ENCODE measurements at regions not wholly inside any gene's neighbourhood (a gene's known extent, or its start where the extent isn't known, plus 50 kb on each side); places are given as distances from the start of the nearest gene placed in this dataset.

DNA sequence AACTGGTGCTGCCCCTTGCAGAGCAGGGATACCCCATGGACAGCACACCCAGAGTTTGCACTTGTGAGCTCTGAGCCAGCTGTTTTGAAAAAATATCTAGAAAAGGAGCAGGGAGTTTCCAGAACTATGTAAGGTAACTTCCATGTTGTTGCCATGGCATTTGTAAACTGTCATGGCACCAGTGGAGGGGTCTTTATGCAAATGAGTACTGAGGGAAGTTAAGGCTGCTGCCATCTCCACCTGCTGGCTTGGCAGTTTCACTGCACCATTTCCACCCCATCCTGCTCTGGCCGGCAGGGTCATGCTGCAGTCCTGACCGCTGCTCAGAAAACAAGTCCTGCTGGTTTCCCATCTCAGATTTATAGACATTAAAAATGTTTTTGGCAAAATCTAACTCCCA lies 52.3 kb upstream of the SNTG2 start:
- DNase-seq, result no peak

GRCh38 chr2:897091-897490 lies 53.6 kb upstream of the SNTG2 start:
- no peak for DNase-seq

DNA sequence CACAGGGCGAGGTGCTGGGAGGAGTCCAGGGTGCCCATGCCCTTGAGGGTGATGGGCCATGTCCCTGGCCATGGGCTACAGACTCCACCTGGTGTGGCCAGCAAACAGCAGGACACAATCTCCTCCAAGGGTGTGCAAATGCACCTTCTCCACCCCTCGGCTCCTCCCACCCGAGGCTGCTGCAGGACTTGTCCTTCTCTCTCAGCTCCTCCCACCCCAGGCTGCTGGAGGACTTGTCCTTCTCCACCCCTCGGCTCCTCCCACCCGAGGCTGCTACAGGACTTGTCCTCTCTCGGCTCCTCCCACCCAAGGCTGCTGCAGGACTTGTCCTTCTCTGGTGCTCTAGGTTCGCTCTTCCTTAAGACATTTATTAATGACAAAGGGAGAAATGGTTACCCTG lies 57.3 kb upstream of the SNTG2 start:
- DNase-seq, result no peak

GRCh38 chr2:892892-893291 lies 57.8 kb upstream of the SNTG2 start:
- DNase-seq, result no peak

- DNase-seq, result no peak
These were observed 58.2 kb upstream of the SNTG2 start for GRCh38 chr2:892401-892800.

GRCh38 chr2:891734-892133 lies 58.9 kb upstream of the SNTG2 start:
- DNase-seq, result no peak

DNA sequence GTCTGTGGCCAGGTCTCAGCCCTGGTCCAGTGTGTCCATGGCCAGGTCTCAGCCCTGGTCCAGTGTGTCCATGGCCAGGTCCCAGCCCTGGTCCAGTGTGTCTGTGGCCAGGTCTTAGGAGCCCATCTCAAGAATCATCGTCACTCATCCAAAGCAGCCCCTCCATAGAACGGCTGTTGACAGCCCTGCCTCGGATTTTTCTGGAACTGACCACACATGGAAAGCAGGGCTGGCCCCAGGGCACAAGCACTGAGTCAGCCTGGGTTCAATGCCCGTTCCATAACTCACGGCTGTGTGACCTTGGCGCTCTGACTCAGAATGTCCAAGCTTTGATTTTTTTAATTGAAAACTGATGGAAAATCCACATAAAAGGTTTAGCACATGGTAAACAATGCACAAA lies 59.9 kb upstream of the SNTG2 start:
- no peak for DNase-seq

DNA sequence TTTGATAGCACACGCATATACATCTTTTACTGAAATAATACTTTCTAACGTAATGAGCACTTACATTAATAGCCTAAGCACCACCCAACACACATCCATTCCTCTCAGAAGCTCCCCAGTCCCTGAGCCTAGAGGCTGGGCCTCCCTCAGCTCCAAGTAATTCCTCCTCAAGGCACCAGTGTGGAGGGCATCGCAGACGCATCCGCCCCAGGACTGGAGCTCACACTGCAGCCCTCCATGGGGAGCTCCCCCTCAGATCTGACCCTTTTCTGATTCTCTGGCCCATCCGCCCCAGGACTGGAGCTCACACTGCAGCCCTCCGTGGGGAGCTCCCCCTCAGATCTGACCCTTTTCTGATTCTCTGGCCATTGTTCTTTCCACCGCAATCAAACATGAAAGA lies 60.4 kb upstream of the SNTG2 start:
- DNase-seq, result no peak

DNA sequence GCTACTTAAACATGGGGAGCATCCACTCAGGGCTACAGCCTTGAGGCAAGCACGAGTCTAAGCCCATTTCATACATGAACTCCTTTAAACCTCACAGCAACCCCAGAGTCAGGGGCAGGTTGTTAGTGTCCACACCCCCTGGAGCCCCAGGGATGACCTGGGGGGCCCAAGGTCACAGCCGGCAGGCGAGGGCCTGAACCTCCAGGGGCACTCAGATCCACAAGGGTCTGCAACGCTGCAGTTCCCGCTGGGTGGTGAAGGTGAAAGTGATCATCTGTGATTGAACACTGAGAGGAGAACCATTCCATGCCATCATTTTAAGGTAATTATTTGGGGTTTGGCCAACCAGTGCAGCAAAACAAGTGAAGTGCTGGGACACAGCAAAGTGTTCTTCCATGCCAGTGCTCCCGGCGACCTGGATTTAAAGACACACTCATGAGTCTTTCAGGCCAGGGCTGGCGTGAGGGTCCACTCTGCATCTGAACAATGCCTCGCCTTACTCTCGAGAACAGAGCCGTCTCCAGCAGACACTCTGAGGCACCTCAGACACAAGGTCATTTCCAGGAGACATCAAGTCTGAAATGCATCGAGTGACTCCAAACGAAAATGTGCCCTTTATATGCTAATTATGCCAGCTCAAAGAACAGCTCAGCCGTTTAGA lies 61.6 kb upstream of the SNTG2 start:
- no peak for DNase-seq

DNA sequence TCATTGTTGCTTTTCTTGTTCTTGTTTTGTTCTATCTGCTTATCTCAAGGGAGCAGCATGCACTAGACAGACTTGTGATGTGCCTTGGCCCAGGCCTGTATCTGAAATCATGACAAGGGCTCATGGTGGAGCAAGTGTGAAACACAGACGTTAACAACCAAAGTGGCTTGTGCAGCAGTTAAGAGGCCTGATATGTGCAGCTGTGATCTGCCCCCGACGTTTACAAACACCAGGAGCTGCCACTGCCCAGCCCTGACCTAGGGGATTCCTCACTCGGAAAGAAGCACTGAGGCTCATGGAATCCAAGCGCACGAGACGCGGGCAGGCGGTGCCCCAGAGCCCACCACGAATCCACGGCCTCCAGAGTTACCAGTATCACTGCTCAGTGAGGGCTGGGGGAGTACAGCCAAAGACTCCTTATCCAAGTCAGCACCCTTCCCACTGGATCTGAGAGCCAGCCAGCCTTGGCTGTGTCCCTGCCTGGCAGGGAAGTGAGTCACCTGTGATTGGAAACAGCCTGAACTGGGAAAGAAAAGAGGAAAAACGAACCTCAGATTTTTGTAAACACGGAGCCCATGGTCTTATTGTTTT lies 62.3 kb upstream of the SNTG2 start:
- no peak for DNase-seq

DNA sequence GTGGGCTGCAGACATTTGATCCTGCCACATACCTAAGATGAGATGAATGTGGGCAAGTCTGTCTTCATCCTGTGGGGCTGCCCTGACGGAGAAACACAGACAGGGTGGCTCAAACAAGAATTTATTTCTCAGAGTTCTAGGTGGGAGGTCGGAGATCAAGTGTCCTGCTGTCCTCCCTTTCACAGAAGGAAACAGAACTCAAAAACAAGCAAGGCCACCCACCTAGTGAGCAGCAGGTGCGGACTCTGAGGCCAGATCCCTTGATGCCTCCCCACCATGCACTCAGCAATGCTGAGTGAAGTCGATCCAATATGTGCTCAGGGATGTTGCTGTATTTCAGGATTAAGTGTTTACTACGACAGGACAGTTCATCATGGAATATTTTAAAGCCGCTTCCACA lies 63.0 kb upstream of the SNTG2 start:
- DNase-seq, result no peak

- DNase-seq, result no peak
These were observed 64.3 kb upstream of the SNTG2 start for GRCh38 chr2:886072-887022.

DNA sequence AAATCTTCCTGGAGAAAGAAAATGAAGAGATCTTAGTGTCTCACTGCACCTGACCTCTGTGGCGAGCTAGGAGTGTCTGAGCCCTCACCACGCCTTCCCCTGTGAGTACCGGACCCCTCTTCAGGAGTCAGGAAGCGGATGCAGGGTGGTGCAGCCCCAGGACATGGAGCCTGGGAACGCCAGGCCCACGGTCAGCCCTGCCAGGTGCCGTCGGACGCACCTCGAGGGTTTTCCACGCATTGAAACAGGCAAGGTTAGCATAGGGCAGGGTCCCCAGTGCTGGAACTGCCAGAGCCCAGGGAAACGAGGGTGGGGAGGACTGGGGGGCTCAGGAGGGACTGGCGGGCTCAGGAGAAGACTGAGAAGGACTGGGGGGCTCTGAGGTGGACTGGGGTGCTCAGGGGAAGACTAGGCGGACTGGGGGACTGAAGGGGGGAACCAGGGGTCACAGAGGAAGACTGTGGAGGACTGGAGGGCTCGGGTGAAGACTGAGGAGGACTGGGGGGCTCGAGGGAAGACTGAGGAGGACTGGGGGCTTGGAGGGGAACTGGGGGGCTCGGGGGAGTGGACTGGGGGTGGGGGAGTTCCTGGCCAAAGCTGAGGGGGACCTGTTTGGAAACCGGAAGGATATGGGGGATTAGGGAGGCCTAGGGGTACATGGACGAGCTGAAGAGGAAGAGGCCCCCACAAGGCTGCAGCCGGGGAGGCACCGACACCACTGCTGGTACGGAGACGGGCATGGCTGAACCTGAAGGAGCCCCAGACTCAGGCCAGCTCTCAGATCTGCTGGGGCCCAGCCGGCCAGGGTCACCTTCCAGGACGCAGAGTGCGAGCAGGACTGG lies 65.2 kb upstream of the SNTG2 start:
- DNase-seq, result no peak

DNA sequence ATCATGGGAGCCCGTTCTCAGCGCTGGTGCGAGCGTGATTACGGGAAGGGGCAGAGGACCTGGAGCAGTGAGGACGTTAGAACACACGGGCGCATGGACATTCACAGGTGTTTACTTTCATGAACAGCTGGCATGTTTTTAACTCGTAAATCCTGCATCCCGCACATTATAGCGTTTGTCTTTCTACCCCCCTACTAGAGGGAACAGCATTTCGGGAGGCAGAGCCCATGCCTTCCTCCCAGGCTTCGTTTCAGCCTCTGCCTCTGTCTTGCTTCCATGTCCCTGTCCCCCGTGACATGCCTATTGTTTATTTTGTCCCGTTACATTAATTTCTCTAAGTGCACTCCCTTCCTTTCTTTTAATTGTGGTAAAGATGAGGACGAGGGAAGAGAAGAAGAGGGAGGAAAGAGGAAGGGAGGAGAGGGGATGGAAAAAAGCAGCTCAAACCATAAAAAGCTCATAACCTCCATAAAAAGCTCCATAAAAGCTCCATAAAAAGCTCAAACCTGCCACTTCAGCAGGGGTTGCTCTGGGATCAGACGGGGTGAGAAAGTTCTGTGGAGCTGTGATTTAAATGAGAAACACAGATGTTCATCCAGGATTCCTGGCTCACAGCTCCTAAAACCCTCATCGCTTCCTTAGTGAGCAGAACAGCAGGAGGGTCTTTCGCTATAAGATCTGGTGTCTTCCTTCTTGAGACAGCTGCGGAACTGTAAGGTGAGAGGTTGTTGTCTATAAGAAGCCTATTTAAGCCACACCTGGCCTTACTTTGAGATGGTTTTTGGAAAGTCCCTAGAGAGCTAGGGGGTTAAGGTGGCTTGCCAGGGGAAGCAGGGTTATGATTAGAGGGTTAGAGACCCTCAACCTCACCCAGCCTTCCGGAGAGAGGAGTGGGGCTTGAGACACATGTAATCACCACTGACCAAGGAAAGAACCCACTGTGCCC lies 66.6 kb upstream of the SNTG2 start:
- DNase-seq, result no peak

DNA sequence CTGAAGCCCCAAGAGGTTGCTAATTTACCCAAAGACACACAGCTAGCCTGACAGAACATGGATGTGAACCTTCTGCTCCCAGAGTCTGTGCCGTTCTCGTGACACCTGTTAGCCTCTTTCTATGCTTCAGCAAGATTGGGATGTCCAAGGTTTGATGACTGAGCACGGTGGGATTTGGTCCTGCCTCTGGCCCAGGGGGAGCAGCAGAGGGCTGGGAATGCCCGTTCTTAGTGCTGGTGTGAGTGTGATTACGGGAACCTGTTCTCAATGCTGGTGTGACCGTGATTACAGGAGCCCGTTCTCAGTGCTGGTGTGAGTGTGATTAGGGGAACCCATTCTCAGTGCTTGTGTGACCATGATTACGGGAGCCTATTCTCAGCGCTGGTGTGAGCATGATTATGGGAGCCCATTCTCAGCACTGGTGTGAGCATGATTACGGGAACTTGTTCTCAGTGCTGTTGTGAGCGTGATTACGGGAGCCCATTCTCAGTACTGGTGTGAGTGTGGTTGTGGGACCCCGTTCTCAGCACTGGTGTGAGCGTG lies 67.3 kb upstream of the SNTG2 start:
- no peak for DNase-seq

DNA sequence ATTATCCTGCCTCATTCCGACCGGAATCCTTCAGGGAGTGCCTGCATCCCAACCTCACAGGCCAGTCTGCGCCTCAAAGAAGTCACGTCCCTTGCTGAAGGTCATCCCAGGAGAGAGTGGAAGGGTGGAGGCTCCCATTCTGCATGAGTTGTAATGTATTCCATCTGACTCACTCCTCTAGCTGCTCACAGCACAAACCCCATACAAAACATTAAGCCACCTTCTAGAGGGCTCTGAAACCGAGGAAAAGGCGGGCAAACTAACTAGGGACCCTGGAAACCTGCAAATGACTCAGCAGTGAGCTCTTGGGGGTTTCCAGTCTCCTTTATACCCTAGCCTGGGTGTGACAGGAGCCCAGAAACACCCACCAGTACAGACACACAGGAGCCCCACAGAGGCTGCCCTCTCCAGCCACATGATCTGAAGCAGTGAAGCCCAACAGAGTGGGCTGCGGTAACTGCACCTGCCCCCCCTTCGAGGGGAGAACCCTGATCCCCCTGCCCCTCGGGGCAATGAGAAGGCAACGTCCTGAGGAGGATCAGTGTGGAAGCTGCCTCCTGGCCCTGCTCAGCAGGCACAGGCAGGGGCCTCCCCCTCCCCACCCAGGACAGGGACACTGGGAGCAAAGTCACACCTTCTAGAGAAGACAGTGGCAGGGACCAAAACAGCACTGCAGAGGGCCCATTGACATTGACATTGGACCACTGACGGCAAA lies 69.3 kb upstream of the SNTG2 start:
- DNase-seq, result no peak

- no peak for DNase-seq
These were observed 70.3 kb upstream of the SNTG2 start for GRCh38 chr2:880201-880970.

DNA sequence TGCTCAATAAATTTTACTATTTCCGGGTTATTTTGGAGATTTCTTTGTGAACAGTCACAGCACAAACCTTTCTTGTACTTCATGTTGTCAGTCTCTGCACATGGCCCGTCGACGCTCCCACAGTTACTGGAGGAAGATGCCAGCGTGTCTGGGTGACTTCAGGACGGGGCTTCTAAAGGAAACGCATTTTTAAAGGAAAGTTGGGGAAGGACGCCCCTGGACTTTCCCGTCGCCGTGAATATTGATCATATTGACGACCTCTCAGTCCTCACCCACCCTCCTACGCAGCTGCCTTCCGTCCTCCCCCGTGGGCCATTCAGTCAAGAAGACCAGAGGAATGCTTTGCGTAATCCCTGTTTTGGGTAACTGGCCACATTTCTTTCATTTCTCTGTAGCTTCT lies 71.1 kb upstream of the SNTG2 start:
- DNase-seq, result no peak

DNA sequence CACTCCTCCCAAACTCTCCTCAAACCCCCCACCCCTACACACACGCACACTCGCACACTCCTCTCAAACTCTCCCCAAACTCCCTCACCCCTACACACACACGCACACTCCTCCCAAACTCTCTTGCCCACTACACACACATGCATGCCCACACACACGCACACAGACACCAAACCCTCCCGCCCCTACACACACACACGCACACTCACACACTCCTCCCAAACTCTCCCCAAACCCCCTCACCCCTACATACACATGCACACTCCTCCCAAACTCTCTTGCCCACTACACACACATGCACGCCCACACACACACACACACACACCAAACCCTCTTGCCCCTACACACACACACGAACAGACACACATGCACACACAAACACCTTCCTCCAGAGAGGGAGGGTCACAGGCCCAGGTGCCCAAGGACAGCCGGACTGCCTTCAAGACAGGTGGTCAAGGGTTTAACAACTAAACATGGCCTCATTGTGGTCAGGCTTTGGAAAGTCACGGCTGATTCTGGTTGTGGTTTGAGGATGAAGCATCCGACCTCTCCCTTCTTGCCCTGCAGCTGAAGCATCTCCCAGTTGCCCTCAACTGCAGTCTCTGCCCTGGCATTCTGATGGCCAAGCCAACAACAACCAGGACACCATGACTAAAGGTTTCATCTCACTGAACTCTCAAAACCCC lies 72.3 kb upstream of the SNTG2 start:
- no peak for DNase-seq
